Parathyroid adenoma (tissue), 2 donors: ENCODE measurements at regions not wholly inside any gene's neighbourhood (a gene's known extent, or its start where the extent isn't known, plus 50 kb on each side); places are given as distances from the start of the nearest gene placed in this dataset.

Source experiments
- H2AFZ ChIP-seq: fragments of 300-600 bp; sonication (generic); one replicate; pipeline ENCODE4 v1.7.0; 2017; ENCODE audit warnings: antibody characterized with exemption, mild to moderate bottlenecking
- H3K27ac ChIP-seq: fragments of 300-600 bp; sonication (generic); one replicate; pipeline ENCODE4 v1.7.0; 2017
- H3K27me3 ChIP-seq: fragments of 300-600 bp; sonication (generic); one replicate; pipeline ENCODE4 v1.7.0; 2017; ENCODE audit warnings: low read length; ENCODE audit not compliant: control insufficient read depth, insufficient read depth
- H3K36me3 ChIP-seq: fragments of 300-600 bp; sonication (generic); one replicate; pipeline ENCODE4 v1.7.0; 2017; ENCODE audit warnings: low read length; ENCODE audit not compliant: control insufficient read depth, insufficient read depth
- H3K4me1 ChIP-seq: fragments of 300-600 bp; sonication (generic); one replicate; pipeline ENCODE4 v1.7.0; 2017; ENCODE audit warnings: control low read depth
- H3K4me2 ChIP-seq: fragments of 300-600 bp; sonication (generic); one replicate; pipeline ENCODE4 v1.7.0; 2017; ENCODE audit warnings: low read length
- H3K4me3 ChIP-seq: fragments of 300-600 bp; sonication (generic); one replicate; pipeline ENCODE4 v1.7.0; 2017; ENCODE audit warnings: low read depth, low read length
- H3K79me2 ChIP-seq: fragments of 300-600 bp; sonication (generic); one replicate; pipeline ENCODE4 v1.7.0; 2017; ENCODE audit warnings: control low read depth
- H3K9ac ChIP-seq: fragments of 300-600 bp; sonication (generic); one replicate; pipeline ENCODE4 v1.7.0; 2017; ENCODE audit warnings: mild to moderate bottlenecking
- H3K9me3 ChIP-seq: fragments of 300-600 bp; sonication (generic); one replicate; pipeline ENCODE4 v1.7.0; 2017; ENCODE audit warnings: low read length; ENCODE audit not compliant: control insufficient read depth
- TF ChIP-seq, protein P1 (sequence below): fragments of 300-600 bp; sonication (generic); IDR thresholded peaks from one replicate; pipeline ENCODE4 v1.7.0; 2017; ENCODE audit warnings: antibody characterized with exemption, mild to moderate bottlenecking
- donor health status: primary hyperparathyroidism.

DNA sequence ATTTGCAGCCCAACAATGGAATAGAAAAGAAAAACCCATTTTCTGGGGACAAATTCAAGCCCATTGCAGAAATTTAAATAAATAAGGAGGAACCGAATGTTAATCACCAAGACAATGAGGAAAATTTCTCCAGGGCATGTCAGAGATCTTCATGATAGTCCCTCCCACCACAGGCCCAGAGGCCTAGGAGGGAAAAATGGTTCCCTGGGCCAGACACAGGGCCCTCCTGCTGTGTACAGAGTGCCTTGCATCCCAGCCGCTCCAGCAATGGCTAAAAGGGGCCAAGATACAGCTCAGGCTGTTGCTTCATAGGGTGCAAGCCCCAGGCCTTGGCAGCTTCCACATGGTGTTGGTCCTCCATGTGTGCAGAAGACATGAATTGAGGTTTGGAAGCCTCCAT is 73.4 kb upstream of the FOXE1 start:
- no peak overlapping the region for H2AFZ ChIP-seq
- no peak overlapping the region for H3K4me2 ChIP-seq
- no peak overlapping the region for H3K27ac ChIP-seq
- TF ChIP-seq, protein P1, sequence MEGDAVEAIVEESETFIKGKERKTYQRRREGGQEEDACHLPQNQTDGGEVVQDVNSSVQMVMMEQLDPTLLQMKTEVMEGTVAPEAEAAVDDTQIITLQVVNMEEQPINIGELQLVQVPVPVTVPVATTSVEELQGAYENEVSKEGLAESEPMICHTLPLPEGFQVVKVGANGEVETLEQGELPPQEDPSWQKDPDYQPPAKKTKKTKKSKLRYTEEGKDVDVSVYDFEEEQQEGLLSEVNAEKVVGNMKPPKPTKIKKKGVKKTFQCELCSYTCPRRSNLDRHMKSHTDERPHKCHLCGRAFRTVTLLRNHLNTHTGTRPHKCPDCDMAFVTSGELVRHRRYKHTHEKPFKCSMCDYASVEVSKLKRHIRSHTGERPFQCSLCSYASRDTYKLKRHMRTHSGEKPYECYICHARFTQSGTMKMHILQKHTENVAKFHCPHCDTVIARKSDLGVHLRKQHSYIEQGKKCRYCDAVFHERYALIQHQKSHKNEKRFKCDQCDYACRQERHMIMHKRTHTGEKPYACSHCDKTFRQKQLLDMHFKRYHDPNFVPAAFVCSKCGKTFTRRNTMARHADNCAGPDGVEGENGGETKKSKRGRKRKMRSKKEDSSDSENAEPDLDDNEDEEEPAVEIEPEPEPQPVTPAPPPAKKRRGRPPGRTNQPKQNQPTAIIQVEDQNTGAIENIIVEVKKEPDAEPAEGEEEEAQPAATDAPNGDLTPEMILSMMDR, result no peak
- no peak overlapping the region for H3K9ac ChIP-seq
- H3K27me3 ChIP-seq, result no peaks in the 10 kb centered on the region
- H3K4me1 ChIP-seq, result no peaks in the 10 kb centered on the region
- no peaks in the 10 kb centered on the region for H3K79me2 ChIP-seq
- no peaks in the 10 kb centered on the region for H3K36me3 ChIP-seq
- no peak overlapping the region for H3K4me3 ChIP-seq
- H3K9me3 ChIP-seq, result no peaks in the 10 kb centered on the region

DNA sequence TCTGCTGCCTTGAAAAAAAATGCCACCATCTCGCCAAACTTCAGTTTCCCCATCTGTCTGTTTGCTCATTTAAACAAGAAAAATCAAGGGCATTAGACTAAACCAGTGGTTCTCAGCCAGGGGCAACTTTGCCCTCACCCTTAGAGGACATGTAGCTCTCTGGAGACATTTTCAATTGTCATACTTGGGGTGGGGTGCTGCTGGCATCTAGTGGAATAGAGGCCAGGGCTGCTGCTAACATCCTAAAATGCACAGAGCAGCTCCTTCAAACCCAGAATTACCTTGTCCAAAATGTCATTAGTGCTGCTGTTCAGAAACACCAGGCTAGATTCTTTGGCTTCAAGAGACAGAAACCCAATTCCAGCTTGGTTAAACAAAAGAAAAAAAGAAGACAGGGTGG is 71.1 kb upstream of the FOXE1 start:
- no peak overlapping the region for H2AFZ ChIP-seq
- no peaks in the 10 kb centered on the region for H3K79me2 ChIP-seq
- TF ChIP-seq, protein P1, result no peak
- no peaks in the 10 kb centered on the region for H3K9me3 ChIP-seq
- H3K4me3 ChIP-seq, result no peak overlapping the region
- no peaks in the 10 kb centered on the region for H3K4me1 ChIP-seq
- H3K27me3 ChIP-seq, result no peaks in the 10 kb centered on the region
- H3K36me3 ChIP-seq, result no peaks in the 10 kb centered on the region
- H3K27ac ChIP-seq, result no peak overlapping the region
- no peak overlapping the region for H3K4me2 ChIP-seq
- H3K9ac ChIP-seq, result no peak overlapping the region

DNA sequence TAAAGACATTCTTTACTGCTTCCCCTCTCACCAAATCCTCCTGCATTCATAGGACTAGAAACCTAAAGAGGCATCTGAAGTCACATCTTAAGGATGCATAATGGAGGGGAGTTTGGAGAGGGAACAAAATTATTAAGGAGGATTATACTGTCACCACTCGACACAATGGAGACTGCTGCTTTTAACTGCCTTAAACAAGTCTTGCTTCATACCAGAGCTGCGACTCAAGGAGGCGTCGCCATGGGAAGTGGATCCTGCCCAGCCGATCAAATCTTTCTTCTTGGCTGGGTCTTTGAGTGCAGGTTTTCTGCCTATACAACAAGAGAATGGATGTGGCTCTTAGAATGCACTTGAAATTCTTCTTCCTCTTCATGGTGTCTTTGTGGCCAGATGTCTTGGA is 66.7 kb upstream of the FOXE1 start:
- Histone ChIP-seq H3K4me1 (no peaks in the 10 kb centered on the region), H3K27me3 (no peaks in the 10 kb centered on the region), H3K27ac (no peak overlapping the region), H2AFZ (no peak overlapping the region), H3K4me2 (no peak overlapping the region), H3K36me3 (no peaks in the 10 kb centered on the region), H3K79me2 (no peaks in the 10 kb centered on the region), H3K9me3 (no peaks in the 10 kb centered on the region), H3K9ac (no peak overlapping the region), H3K4me3 (no peak overlapping the region)
- TF ChIP-seq, protein P1, result no peak

DNA sequence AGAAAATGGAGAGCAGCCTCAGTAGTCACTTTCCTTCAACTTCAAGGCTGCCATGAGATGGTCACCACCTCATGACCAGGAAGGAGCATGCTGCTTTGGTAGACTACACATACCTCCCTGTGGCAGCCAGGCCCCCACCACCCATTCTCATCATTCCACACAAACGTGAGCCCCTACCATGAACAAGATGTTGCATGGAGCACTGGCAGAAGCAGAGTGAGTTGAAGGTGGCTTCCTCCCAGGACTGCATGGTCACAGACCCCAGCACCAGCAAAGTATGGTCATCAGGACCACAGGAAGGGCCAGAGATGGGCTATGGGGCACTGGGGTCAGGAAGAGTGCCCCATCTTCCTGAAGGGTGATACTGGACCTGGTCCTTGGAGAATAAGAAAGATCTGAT is 65.5 kb upstream of the FOXE1 start:
- H3K4me1 ChIP-seq, result no peaks in the 10 kb centered on the region
- no peaks in the 10 kb centered on the region for H3K36me3 ChIP-seq
- TF ChIP-seq, protein P1, result no peak
- H3K27me3 ChIP-seq, result no peaks in the 10 kb centered on the region
- H2AFZ ChIP-seq, result no peak overlapping the region
- no peak overlapping the region for H3K4me3 ChIP-seq
- no peaks in the 10 kb centered on the region for H3K9me3 ChIP-seq
- H3K27ac ChIP-seq, result no peak overlapping the region
- no peak overlapping the region for H3K4me2 ChIP-seq
- H3K79me2 ChIP-seq, result no peaks in the 10 kb centered on the region
- H3K9ac ChIP-seq, result no peak overlapping the region

DNA sequence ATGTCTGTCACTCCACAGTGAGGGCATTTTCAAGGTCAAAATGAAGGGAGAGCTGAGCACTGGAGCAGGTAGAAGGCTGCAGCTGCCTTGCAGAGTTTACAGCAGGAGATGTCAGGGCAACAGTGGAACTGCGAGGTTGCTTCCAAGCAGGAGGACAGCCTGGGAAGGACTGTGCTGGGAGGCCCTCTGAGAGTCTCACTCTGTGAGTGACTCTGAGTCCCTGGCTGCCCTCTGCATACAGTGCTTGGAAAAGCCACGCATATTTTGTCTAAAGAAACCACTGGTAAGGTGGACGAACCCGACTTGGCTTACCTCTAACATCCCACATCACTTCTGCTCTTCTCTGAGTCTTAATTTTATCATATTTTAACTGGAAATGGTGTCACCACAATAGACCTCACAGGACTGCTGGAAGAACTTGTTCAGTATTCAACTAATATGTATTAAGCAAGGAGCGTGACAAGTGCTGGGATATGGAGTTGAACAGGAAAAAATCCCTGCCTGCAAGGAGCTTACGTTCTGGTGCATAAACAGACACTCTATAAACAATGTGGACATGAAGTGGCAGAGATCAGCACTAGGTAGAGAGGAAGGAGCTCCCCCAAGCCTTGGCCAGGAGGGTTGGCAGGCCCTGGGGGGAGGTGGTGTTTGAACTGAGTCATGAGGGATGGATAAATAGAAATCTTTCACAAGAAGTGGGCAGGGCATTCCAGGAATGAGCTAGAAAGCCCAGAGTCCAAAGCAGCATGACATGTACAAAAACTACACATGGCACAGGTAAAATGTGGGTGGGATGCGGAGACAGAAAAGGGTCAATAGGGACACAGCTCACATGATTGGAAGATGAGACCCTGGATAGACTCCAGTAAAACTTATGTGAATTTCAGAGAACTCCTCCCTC is 64.0 kb upstream of the FOXE1 start:
- H3K4me2 ChIP-seq, result no peak overlapping the region
- TF ChIP-seq, protein P1, result no peak
- H3K4me1 ChIP-seq, result no peaks in the 10 kb centered on the region
- no peak overlapping the region for H2AFZ ChIP-seq
- H3K9ac ChIP-seq, result no peak overlapping the region
- H3K27ac ChIP-seq, result no peak overlapping the region
- no peak overlapping the region for H3K4me3 ChIP-seq
- no peaks in the 10 kb centered on the region for H3K27me3 ChIP-seq
- no peaks in the 10 kb centered on the region for H3K36me3 ChIP-seq
- H3K79me2 ChIP-seq, result no peaks in the 10 kb centered on the region
- no peaks in the 10 kb centered on the region for H3K9me3 ChIP-seq
